Upper lobe of right lung (tissue), 1 donor: ENCODE measurements at regions not wholly inside any gene's neighbourhood (a gene's known extent, or its start where the extent isn't known, plus 50 kb on each side); places are given as distances from the start of the nearest gene placed in this dataset.

Experiments
- ATAC-seq: fragments of 200-7000 bp; cut with Tn5 transposase; one replicate; pipeline ENCODE4 v1.9.1; 2020; ENCODE audit warnings: mild to moderate bottlenecking, moderate library complexity
- DNase-seq: peaks from one replicate; pipeline ENCODE4 v3.0.0-alpha.2; 2020
- H3K27ac ChIP-seq: fragments of 200-600 bp; one replicate; pipeline ENCODE4 v1.8.0; 2022
- H3K27me3 ChIP-seq: fragments of 200-600 bp; one replicate; pipeline ENCODE4 v1.8.0; 2022; ENCODE audit warnings: mild to moderate bottlenecking
- H3K36me3 ChIP-seq: fragments of 200-600 bp; one replicate; pipeline ENCODE4 v1.8.0; 2022
- H3K4me1 ChIP-seq: fragments of 200-600 bp; one replicate; pipeline ENCODE4 v1.8.0; 2022
- H3K4me3 ChIP-seq: fragments of 200-600 bp; one replicate; pipeline ENCODE4 v1.8.0; 2022; ENCODE audit warnings: mild to moderate bottlenecking
- H3K9me3 ChIP-seq: fragments of 200-600 bp; one replicate; pipeline ENCODE4 v1.8.0; 2022
- intact Hi-C: fragments of 100-400 bp; cut with DNase I; formaldehyde crosslinking; loops from one replicate; pipeline ENCODE4 v1.11.0; 2022
- TF ChIP-seq, protein P1 (sequence below): fragments of 200-600 bp; IDR thresholded peaks from one replicate; pipeline ENCODE4 v1.8.0; 2022; ENCODE audit warnings: antibody characterized with exemption
- donor health status: DM: no; HTN: yes; CAD: no; lungs with severe emphysema.

DNA sequence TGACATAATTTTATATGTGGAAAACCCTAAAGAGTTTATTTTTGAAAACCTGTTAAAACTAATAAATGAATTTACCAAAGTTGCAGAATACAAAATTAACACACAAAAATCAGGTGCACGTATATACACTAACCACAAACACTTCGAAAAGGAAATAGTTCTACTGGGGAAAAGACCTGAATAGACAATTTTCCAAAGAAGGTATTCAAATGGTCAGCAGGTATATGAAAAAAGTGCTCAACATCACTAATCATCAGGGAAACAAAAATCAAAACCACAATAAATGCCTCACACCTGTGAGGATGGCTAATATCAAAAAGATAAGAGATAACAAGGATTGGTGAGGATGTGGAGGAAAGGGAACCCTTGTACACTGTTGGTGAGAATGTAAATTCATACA lies 110.6 kb downstream of the PXDC1 start:
- no peaks in the 10 kb centered on the region for H3K4me1 ChIP-seq
- no peaks in the 10 kb centered on the region for H3K27me3 ChIP-seq
- ATAC-seq: no peak
- intact Hi-C loops: no loop called here
- no peak overlapping the region for H3K4me3 ChIP-seq
- H3K36me3 ChIP-seq: no peaks in the 10 kb centered on the region
- no peaks in the 10 kb centered on the region for H3K9me3 ChIP-seq
- no peak for DNase-seq
- no peak overlapping the region for H3K27ac ChIP-seq
- TF ChIP-seq, protein P1, sequence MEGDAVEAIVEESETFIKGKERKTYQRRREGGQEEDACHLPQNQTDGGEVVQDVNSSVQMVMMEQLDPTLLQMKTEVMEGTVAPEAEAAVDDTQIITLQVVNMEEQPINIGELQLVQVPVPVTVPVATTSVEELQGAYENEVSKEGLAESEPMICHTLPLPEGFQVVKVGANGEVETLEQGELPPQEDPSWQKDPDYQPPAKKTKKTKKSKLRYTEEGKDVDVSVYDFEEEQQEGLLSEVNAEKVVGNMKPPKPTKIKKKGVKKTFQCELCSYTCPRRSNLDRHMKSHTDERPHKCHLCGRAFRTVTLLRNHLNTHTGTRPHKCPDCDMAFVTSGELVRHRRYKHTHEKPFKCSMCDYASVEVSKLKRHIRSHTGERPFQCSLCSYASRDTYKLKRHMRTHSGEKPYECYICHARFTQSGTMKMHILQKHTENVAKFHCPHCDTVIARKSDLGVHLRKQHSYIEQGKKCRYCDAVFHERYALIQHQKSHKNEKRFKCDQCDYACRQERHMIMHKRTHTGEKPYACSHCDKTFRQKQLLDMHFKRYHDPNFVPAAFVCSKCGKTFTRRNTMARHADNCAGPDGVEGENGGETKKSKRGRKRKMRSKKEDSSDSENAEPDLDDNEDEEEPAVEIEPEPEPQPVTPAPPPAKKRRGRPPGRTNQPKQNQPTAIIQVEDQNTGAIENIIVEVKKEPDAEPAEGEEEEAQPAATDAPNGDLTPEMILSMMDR: no peak

DNA sequence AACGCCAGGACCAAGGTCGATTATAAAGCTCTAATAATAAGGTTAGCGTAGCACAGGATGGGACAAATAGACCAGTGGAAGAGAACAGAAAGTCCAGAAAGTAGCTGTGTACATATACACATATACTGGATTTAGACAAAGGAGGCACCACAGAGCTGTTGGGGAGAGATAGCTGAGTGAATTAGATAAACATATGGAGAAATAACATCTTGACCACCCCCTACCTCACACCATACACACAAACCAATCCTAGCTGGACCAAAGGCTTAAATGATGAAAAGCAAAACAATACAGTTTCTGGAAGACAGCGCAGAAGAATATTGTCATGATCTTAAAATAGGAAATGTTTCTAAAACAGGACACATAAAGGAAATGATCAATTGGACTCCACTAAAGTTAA lies 112.9 kb downstream of the PXDC1 start:
- Histone ChIP-seq H3K4me1 (no peaks in the 10 kb centered on the region), H3K27me3 (no peaks in the 10 kb centered on the region), H3K4me3 (no peak overlapping the region), H3K9me3 (no peaks in the 10 kb centered on the region), H3K27ac (no peak overlapping the region), H3K36me3 (no peaks in the 10 kb centered on the region)
- no peak for DNase-seq
- intact Hi-C loops: no loop called here
- ATAC-seq: no peak
- TF ChIP-seq, protein P1: no peak

- Histone ChIP-seq H3K27ac (no peak overlapping the region), H3K27me3 (no peaks in the 10 kb centered on the region), H3K36me3 (no peaks in the 10 kb centered on the region), H3K4me1 (no peaks in the 10 kb centered on the region), H3K9me3 (no peaks in the 10 kb centered on the region), H3K4me3 (no peak overlapping the region)
- TF ChIP-seq, protein P1: no peak
- DNase-seq: no peak
- no peak for ATAC-seq
- intact Hi-C loops: no loop called here
Measured at GRCh38 chr6:3636060-3636459, 115.5 kb downstream of the PXDC1 start.

DNA sequence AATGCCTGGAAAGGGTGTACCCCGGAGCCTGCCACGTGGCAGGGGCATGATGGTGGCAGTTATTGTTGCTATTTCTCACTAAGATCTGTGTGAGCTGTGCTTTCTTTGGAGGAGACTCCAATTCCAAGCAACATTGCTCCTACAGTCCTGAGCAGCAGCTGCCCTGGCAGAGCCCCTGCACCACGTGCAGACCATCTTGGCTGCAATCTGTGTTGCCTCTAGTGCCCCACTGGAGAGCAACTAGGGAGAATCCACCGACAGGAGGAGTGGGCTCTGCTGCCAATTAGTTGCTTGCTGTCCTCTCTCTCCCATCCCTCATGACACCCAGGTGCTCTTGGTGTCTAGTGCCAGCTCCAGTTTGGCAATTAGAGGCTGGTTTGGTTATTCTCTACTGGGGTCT lies 116.0 kb downstream of the PXDC1 start:
- Histone ChIP-seq H3K27ac (no peak overlapping the region), H3K4me1 (no peaks in the 10 kb centered on the region), H3K36me3 (no peaks in the 10 kb centered on the region), H3K9me3 (no peaks in the 10 kb centered on the region), H3K27me3 (no peaks in the 10 kb centered on the region), H3K4me3 (no peak overlapping the region)
- TF ChIP-seq, protein P1: no peak
- no peak for DNase-seq
- ATAC-seq: no peak
- intact Hi-C loops: no loop called here

GRCh38 chr6:3634280-3634816 lies 117.2 kb downstream of the PXDC1 start:
- intact Hi-C loops: no loop called here
- Histone ChIP-seq H3K27me3 (no peaks in the 10 kb centered on the region), H3K4me1 (no peaks in the 10 kb centered on the region), H3K9me3 (no peaks in the 10 kb centered on the region), H3K36me3 (no peaks in the 10 kb centered on the region), H3K27ac (no peak overlapping the region), H3K4me3 (no peak overlapping the region)
- no peak for ATAC-seq
- TF ChIP-seq, protein P1: no peak
- no peak for DNase-seq

- intact Hi-C loops: no loop called here
- no peaks in the 10 kb centered on the region for H3K27me3 ChIP-seq
Measured at GRCh38 chr6:3633711-3634110, 117.8 kb downstream of the PXDC1 start.

More at GRCh38 chr6:3633711-3634110, 117.8 kb downstream of the PXDC1 start:
- H3K36me3 ChIP-seq: no peaks in the 10 kb centered on the region
- DNase-seq (no peak), ATAC-seq (no peak)
- TF ChIP-seq, protein P1: no peak
- no peaks in the 10 kb centered on the region for H3K4me1 ChIP-seq
- H3K9me3 ChIP-seq: no peaks in the 10 kb centered on the region
- H3K4me3 ChIP-seq: no peak overlapping the region
- no peak overlapping the region for H3K27ac ChIP-seq
